A673 (cell line): ENCODE measurements at regions not wholly inside any gene's neighbourhood (a gene's known extent, or its start where the extent isn't known, plus 50 kb on each side); places are given as distances from the start of the nearest gene placed in this dataset.

Source experiments
- BruUV-seq: library from RNA; stranded (reverse); fragments of 400-500 nt; replicated peaks from 2 replicates; lab custom pipeline; 2021; lab: Mats Ljungman, UMichigan
- CTCF ChIA-PET: fragments of 300-600 bp; sonication (Branson Sonifier 250); formaldehyde crosslinking; loops from one replicate; lab custom pipeline; 2022; ENCODE audit warnings: antibody characterized with exemption; lab: Charles Lee
- POLR2A ChIA-PET: fragments of 300-600 bp; sonication (Branson Sonifier 250); formaldehyde crosslinking; loops from one replicate; lab custom pipeline; 2022; ENCODE audit warnings: antibody characterized with exemption; ENCODE audit not compliant: low non-redundant PET; lab: Charles Lee
- DNase-seq: peaks from one replicate; pipeline ENCODE4 v3.0.0-alpha.2; 2015; ENCODE audit warnings: low spot score
- H3K27ac ChIP-seq: fragments of 200-600 bp; sonication (generic); 2 replicates; pipeline ENCODE4 v1.5.1; 2016; ENCODE audit warnings: mixed run types, low read depth, mild to moderate bottlenecking, mixed read lengths, antibody characterized with exemption, low read length; ENCODE audit not compliant: poor library complexity, severe bottlenecking
- H3K27me3 ChIP-seq: fragments of 200-600 bp; sonication (generic); replicated peaks from 2 replicates; pipeline ENCODE4 v1.6.1; 2017; ENCODE audit warnings: mixed run types, low read depth, mild to moderate bottlenecking, mixed read lengths, antibody characterized with exemption, low read length; ENCODE audit not compliant: insufficient read depth, poor library complexity
- H3K36me3 ChIP-seq: fragments of 200-600 bp; sonication (generic); 2 replicates; pipeline ENCODE4 v1.6.1; 2016; ENCODE audit warnings: mixed run types, mild to moderate bottlenecking, mixed read lengths, antibody characterized with exemption, low read length; ENCODE audit not compliant: insufficient read depth, poor library complexity, severe bottlenecking
- H3K4me1 ChIP-seq: fragments of 200-600 bp; sonication (generic); 2 replicates; pipeline ENCODE4 v1.6.1; 2017; ENCODE audit warnings: mixed run types, mild to moderate bottlenecking, mixed read lengths, antibody characterized with exemption, low read length; ENCODE audit not compliant: insufficient read depth, poor library complexity, severe bottlenecking
- H3K4me3 ChIP-seq: fragments of 200-600 bp; sonication (generic); 2 replicates; pipeline ENCODE4 v1.5.1; 2016; ENCODE audit warnings: low read depth, mixed run types, mild to moderate bottlenecking, mixed read lengths, low read length; ENCODE audit not compliant: poor library complexity, severe bottlenecking
- H3K9me3 ChIP-seq: fragments of 200-600 bp; sonication (generic); 2 replicates; pipeline ENCODE4 v1.6.1; 2016; ENCODE audit warnings: mixed run types, low read depth, mild to moderate bottlenecking, mixed read lengths, antibody characterized with exemption, low read length; ENCODE audit not compliant: poor library complexity, severe bottlenecking
- EZH2 ChIP-seq: fragments of 200-600 bp; sonication (generic); IDR thresholded peaks from 2 replicates; pipeline ENCODE4 v1.6.1; 2017; ENCODE audit warnings: borderline replicate concordance, low read depth, mild to moderate bottlenecking, mixed read lengths, antibody characterized with exemption, low read length; ENCODE audit not compliant: poor library complexity, severe bottlenecking
- intact Hi-C: fragments of 100-400 bp; cut with micrococcal nuclease; formaldehyde crosslinking; loops from one replicate; pipeline ENCODE4 v1.10.0; 2022; ENCODE audit not compliant: unreplicated experiment
- TF ChIP-seq, protein P1 (sequence below): fragments of 300-800, 200-600 bp; sonication (generic); conservative IDR thresholded peaks from 2 replicates; pipeline ENCODE4 v1.5.1; 2017; ENCODE audit warnings: low read depth, mild to moderate bottlenecking, antibody characterized with exemption, low read length, moderate library complexity, mixed read lengths

DNA sequence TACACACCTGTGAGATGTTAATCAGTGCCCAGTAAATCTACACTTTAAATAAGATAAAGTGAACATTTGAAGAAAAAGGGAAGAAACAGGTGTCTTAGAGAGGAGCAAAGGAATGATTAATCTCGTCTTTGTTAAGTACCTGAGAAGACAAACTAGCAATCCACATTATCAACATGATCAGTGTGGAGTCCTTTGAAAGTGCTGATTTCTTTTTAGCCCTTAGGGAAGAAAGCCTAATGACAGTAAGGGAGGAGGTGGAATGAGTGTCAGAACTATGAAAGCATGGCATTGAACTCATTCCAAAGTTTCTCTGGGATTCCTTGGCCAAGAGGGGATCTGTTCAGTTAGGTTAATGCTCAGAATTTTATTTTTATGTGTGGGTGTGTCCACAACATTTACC lies 1109.0 kb upstream of the ACO1 start:
- no TSS peak for BruUV-seq
- DNase-seq = no peak
- H3K27me3 ChIP-seq = no peaks in the 10 kb centered on the region

DNA sequence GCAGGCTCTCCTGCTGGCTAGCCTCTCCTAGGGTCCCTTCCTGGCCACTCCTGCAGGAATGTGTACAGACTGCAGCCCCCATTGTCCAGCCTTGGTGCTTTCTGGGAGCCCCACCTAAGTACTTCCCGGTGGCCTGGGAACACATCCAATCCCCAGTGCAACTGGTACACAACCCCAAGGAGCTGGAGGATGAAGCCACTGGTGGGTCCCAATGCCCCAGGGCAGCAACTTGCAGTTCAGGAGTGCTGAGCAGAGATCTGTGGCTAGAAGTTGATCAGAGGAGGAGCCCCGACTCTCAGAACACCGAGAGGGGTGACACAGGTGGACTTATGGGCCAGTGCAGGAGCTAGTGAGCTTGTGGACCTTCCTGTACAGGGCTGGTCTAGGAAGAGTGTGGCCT lies 1093.7 kb upstream of the ACO1 start:
- no peak overlapping the region for H3K4me3 ChIP-seq
- TF ChIP-seq, protein P1, sequence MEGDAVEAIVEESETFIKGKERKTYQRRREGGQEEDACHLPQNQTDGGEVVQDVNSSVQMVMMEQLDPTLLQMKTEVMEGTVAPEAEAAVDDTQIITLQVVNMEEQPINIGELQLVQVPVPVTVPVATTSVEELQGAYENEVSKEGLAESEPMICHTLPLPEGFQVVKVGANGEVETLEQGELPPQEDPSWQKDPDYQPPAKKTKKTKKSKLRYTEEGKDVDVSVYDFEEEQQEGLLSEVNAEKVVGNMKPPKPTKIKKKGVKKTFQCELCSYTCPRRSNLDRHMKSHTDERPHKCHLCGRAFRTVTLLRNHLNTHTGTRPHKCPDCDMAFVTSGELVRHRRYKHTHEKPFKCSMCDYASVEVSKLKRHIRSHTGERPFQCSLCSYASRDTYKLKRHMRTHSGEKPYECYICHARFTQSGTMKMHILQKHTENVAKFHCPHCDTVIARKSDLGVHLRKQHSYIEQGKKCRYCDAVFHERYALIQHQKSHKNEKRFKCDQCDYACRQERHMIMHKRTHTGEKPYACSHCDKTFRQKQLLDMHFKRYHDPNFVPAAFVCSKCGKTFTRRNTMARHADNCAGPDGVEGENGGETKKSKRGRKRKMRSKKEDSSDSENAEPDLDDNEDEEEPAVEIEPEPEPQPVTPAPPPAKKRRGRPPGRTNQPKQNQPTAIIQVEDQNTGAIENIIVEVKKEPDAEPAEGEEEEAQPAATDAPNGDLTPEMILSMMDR = no peak
- TF ChIP-seq EZH2 = no peak
- no peaks in the 10 kb centered on the region for H3K36me3 ChIP-seq
- POLR2A ChIA-PET = no interaction called here
- DNase-seq = no peak
- H3K27ac ChIP-seq = no peak overlapping the region
- H3K9me3 ChIP-seq = no peaks in the 10 kb centered on the region
- CTCF ChIA-PET = no interaction called here
- H3K4me1 ChIP-seq = no peaks in the 10 kb centered on the region
- no TSS peak for BruUV-seq
- H3K27me3 ChIP-seq = no peaks in the 10 kb centered on the region
- intact Hi-C loops = no loop called here

More for the DNA sequence above, 1109.0 kb upstream of the ACO1 start:
- Histone ChIP-seq H3K27ac (no peak overlapping the region), H3K4me1 (no peaks in the 10 kb centered on the region), H3K9me3 (no peaks in the 10 kb centered on the region), H3K4me3 (no peak overlapping the region), H3K36me3 (no peaks in the 10 kb centered on the region)
- ChIA-PET CTCF (no interaction called here), POLR2A (no interaction called here)
- TF ChIP-seq EZH2 = no peak
- TF ChIP-seq, protein P1 = no peak
- intact Hi-C loops = no loop called here

DNA sequence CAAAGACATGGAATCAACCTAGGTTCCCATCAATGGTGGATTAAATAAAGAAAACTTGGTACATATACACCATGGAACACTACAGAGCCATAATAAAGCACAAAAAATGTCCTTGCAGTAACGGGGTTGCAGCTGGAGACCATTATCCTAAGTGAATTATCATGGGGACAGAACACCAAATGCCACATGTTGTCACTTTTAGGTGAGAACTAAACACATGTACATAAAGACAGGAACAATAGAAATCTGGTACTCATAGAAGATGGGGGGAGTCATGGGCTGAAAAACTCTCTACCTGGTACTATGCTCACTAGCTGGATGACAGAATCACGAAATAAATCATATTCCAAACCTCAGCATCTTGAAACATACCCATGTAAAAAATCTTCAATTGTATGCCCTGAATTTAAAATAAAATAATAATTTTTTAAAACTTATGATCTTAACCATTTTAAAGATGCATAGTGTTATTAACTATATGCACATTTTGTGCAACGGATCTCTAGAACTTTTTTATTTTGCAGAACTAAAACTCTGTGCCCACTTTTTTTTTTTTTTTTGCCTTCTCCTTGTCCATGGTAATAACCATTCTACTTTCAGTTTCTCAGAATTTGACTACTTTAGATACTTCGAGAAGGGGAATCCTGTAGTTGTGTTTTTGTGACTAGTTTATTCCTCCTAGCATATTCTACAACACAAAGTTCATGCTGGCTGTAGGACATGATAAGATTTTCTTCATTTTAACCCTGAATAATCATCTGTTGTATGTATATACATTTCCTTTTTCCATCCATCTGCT lies 1081.6 kb upstream of the ACO1 start:
- no TSS peak for BruUV-seq
- no peak for DNase-seq
- H3K4me1 ChIP-seq = no peaks in the 10 kb centered on the region
- intact Hi-C loops = loop anchor here (10.0 kb wide), 1 partner anchor 188 kb away; no protein-coding TSS in a partner anchor
- CTCF ChIA-PET = no interaction called here
- H3K27ac ChIP-seq = no peak overlapping the region
- H3K27me3 ChIP-seq = no peaks in the 10 kb centered on the region
- TF ChIP-seq, protein P1 = no peak
- POLR2A ChIA-PET = no interaction called here
- H3K4me3 ChIP-seq = no peak overlapping the region
- no peaks in the 10 kb centered on the region for H3K36me3 ChIP-seq
- H3K9me3 ChIP-seq = no peaks in the 10 kb centered on the region
